ENCODE measurements at regions not wholly inside any gene's neighbourhood (a gene's known extent, or its start where the extent isn't known, plus 50 kb on each side); places are given as distances from the start of the nearest gene placed in this dataset.
"Not testable (repeated sequence)": the region's sequence is repeated elsewhere in the genome, so short reads cannot be mapped to it uniquely, and the experiment has no call there.

- H3K27ac ChIP-seq: no peak overlapping the region
- DNase-seq (ENCODE audit: low spot score): no peak
- H3K4me3 ChIP-seq: no peak overlapping the region
- TF ChIP-seq CTCF (IDR thresholded peaks at IDR 0.05): no peak
Observed at GRCh38 chr20:40006168-40006860, 682.7 kb downstream of the MAFB start.

GRCh38 chr20:40004092-40004491, 684.9 kb downstream of the MAFB start:
- not testable (repeated sequence) for H3K4me3 ChIP-seq

GRCh38 chr20:39993742-39994141, 695.3 kb downstream of the MAFB start:
- TF ChIP-seq CTCF (IDR thresholded peaks at IDR 0.05): no peak
- Histone ChIP-seq H3K4me3 (no peak overlapping the region), H3K27ac (no peak overlapping the region)
- DNase-seq (ENCODE audit: low spot score): no peak

More at GRCh38 chr20:40004092-40004491, 684.9 kb downstream of the MAFB start:
- not testable (repeated sequence) for DNase-seq (ENCODE audit: low spot score); H3K27ac ChIP-seq

GRCh38 chr20:39990692-39991091, 698.3 kb downstream of the MAFB start:
- TF ChIP-seq CTCF (IDR thresholded peaks at IDR 0.05): no peak
- H3K27ac ChIP-seq: no peak overlapping the region
- H3K4me3 ChIP-seq: no peak overlapping the region
- no peak for DNase-seq (ENCODE audit: low spot score)

GRCh38 chr20:39988991-39989390, 700.0 kb downstream of the MAFB start:
- no peak for TF ChIP-seq CTCF (IDR thresholded peaks at IDR 0.05)
- no peak overlapping the region for H3K4me3 ChIP-seq
- no peak for DNase-seq (ENCODE audit: low spot score)
- H3K27ac ChIP-seq: no peak overlapping the region

GRCh38 chr20:39986173-39986904, 702.7 kb downstream of the MAFB start:
- Histone ChIP-seq H3K27ac (peak overlapping the region; percentile 79 to 82), H3K4me3 (peak overlapping the region; percentile 7)
- no peak for TF ChIP-seq CTCF (IDR thresholded peaks at IDR 0.05)

GRCh38 chr20:39985271-39985827, 703.7 kb downstream of the MAFB start:
- no peak for TF ChIP-seq CTCF (IDR thresholded peaks at IDR 0.05)
- no peak overlapping the region for H3K4me3 ChIP-seq
- peak overlapping the region; percentile 34 to 82 for H3K27ac ChIP-seq
- DNase-seq (ENCODE audit: low spot score): no peak

More at GRCh38 chr20:39986173-39986904, 702.7 kb downstream of the MAFB start:
- peak; percentile 75 for DNase-seq (ENCODE audit: low spot score)

Data from coronary artery (tissue), 2 donors.